Activated T-helper 1 cell treated with anti-CD3 and anti-CD28 coated beads, Interleukin-12 subunit alpha, Interleukin-12 subunit beta, Interleukin-2, Interleukin-4 antibody, amounts not matched to agents 30 ng/mL and 10 ng/mL and 1 ng/mL, durations not matched to agents 14 hours and 24 hours and 36 hours (primary cell): ENCODE measurements at regions not wholly inside any gene's neighbourhood (a gene's known extent, or its start where the extent isn't known, plus 50 kb on each side); places are given as distances from the start of the nearest gene placed in this dataset.

Experiments used
- DNase-seq: peaks from one replicate; pipeline ENCODE4 v3.0.0; 2021; ENCODE audit warnings: low spot score
- H3K27ac Mint-ChIP-seq: one replicate; pipeline ENCODE4 v1.8.0; 2021; ENCODE audit warnings: mild to moderate bottlenecking, mixed read lengths
- H3K27me3 Mint-ChIP-seq: one replicate; pipeline ENCODE4 v1.8.0; 2022; ENCODE audit warnings: mild to moderate bottlenecking, moderate library complexity, mixed read lengths; ENCODE audit not compliant: insufficient read depth
- H3K36me3 Mint-ChIP-seq: one replicate; pipeline ENCODE4 v1.8.0; 2021; ENCODE audit warnings: low read depth, mixed read lengths
- H3K4me1 Mint-ChIP-seq: one replicate; pipeline ENCODE4 v1.8.0; 2021; ENCODE audit warnings: low read depth, mixed read lengths
- H3K4me3 Mint-ChIP-seq: one replicate; pipeline ENCODE4 v1.8.0; 2021; ENCODE audit warnings: mild to moderate bottlenecking, moderate library complexity, mixed read lengths
- H3K9me3 Mint-ChIP-seq: one replicate; pipeline ENCODE4 v1.8.0; 2021; ENCODE audit warnings: mixed read lengths
- intact Hi-C: fragments of 100-400 bp; cut with micrococcal nuclease; formaldehyde crosslinking; loops from one replicate; pipeline ENCODE4 v1.15.1; 2024

DNA sequence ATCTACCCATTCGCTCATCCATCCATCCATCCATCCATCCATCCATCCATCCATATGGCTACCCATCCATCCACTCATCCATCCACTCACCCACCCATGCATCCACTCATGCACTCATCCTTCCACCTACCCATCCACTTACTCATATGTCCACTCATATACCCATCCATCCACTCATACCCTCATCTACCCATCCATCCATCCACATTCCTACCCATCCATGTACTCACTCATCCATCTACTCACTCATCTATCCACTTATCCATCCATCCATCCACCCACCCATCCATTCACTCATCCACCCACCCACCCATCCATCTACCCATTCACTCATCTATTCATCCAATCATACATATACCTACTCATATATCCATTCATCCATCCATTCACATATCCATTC lies 112.0 kb downstream of the RBFOX3 start:
- intact Hi-C loops, result no loop called here
- H3K27me3 Mint-ChIP-seq, result no peaks in the 10 kb centered on the region
- H3K36me3 Mint-ChIP-seq, result no peaks in the 10 kb centered on the region
- no peak for DNase-seq
- H3K4me1 Mint-ChIP-seq, result no peaks in the 10 kb centered on the region
- H3K9me3 Mint-ChIP-seq, result no peaks in the 10 kb centered on the region
- no peak overlapping the region for H3K4me3 Mint-ChIP-seq
- no peak overlapping the region for H3K27ac Mint-ChIP-seq

DNA sequence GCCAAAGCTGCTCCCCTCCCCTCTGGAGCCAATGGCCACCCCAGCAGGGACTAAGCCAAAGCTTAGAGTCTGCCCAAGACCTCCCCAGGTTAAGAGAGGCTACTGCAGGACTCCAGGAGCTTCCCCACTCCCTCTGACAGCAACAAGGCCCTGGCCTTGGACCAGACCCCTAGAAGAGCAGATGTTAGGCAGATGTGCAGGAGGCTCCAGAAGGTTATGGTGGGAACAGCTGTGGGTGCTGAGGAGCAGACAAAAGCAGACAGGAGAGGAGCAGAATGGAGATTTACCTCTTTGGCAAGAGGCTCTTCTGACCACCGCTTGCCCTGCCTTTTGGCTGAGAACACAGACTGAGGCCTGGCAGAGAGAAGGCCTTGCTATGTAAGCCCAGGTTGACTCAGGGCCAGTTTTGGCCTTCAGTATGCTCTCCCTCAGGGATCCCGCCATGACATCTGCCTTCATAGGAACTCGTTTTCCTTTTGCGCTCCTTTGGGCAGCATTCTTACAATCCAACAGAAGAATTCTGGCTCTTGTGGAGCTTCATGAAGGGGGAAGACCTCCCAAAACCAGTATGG lies 113.0 kb downstream of the RBFOX3 start:
- Mint-ChIP-seq H3K27ac (no peak overlapping the region), H3K4me1 (no peaks in the 10 kb centered on the region), H3K4me3 (no peak overlapping the region), H3K9me3 (peaks cover 3% of the 10 kb centered on the region), H3K36me3 (no peaks in the 10 kb centered on the region), H3K27me3 (no peaks in the 10 kb centered on the region)
- intact Hi-C loops, result no loop called here
- DNase-seq, result no peak

DNA sequence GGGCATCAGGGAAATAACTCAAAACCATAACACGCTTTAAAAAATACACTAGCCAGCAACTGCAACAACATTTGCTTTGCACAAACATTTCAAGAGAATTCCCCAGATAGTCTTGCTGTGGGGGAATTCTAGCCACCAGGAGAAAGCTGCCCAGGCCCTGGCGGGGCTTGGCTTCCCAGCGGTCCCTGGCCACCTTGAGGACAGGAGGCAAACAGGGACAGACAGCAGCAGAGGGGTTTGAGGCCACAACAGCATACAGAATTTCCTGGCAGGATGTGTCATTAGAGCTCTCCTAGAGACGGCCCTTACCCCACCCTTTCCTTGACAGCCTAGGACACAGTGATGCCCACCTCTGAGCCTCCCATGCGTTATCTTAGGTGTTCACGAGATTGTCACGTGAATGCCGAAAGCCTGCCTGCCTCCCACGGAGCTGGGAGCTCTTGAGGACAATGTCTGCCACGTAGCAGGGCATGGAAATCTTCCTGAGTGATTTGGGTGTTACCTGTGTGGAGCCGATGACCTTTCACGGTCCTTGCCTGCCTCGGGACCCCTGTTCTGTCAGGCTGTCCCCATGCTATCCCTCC lies 114.3 kb downstream of the RBFOX3 start:
- no peaks in the 10 kb centered on the region for H3K36me3 Mint-ChIP-seq
- no peak overlapping the region for H3K27ac Mint-ChIP-seq
- no peaks in the 10 kb centered on the region for H3K27me3 Mint-ChIP-seq
- no peaks in the 10 kb centered on the region for H3K4me1 Mint-ChIP-seq
- intact Hi-C loops, result no loop called here
- no peak for DNase-seq
- no peak overlapping the region for H3K4me3 Mint-ChIP-seq
- peaks cover 8% of the 10 kb centered on the region for H3K9me3 Mint-ChIP-seq

DNA sequence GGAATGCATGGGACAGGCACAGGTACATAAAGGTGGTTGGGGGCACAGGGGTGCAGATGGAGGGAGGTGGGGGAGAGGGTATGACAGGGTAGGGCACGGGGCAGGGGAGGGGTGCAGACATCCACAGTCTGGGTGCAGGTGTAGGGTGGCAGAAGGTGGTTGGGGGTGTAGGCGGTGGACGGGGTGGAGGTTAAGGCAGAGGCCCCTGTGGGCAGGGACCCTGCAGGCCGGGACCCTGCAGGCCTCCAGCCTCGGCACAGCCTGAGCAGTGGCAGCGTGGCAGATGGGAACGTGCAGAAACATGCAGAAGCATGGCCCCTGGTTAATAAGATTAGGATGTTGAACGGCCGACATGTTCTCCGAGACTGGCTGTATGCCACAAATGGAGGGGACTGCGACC lies 115.2 kb downstream of the RBFOX3 start:
- no peaks in the 10 kb centered on the region for H3K27me3 Mint-ChIP-seq
- intact Hi-C loops, result no loop called here
- H3K36me3 Mint-ChIP-seq, result no peaks in the 10 kb centered on the region
- H3K27ac Mint-ChIP-seq, result no peak overlapping the region
- H3K4me3 Mint-ChIP-seq, result no peak overlapping the region
- no peaks in the 10 kb centered on the region for H3K4me1 Mint-ChIP-seq
- DNase-seq, result no peak
- H3K9me3 Mint-ChIP-seq, result peaks cover 8% of the 10 kb centered on the region

DNA sequence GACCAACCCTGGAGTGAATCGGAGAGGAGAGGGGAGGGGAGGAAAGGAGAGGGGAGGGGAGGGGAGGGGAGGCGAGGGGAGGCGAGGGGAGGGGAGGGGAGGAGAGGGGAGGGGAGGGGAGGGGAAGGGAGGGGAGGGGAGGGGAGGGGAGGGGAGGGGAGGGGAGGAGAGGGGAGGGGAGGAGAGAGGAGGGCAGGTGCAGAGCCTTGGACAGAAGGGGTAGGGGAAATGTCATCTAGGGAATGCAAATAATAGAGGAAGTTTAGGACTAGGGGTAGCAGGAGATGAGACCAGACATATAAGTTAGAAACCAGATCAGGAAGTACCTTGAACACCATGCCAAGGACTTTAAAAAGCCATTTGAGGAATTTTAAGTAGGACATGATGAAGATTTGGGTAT lies 119.8 kb downstream of the RBFOX3 start:
- peaks cover 6% of the 10 kb centered on the region for H3K27me3 Mint-ChIP-seq
- no peak overlapping the region for H3K27ac Mint-ChIP-seq
- intact Hi-C loops, result no loop called here
- no peaks in the 10 kb centered on the region for H3K36me3 Mint-ChIP-seq
- no peak for DNase-seq
- no peak overlapping the region for H3K4me3 Mint-ChIP-seq
- H3K9me3 Mint-ChIP-seq, result peaks cover 8% of the 10 kb centered on the region
- no peaks in the 10 kb centered on the region for H3K4me1 Mint-ChIP-seq

DNA sequence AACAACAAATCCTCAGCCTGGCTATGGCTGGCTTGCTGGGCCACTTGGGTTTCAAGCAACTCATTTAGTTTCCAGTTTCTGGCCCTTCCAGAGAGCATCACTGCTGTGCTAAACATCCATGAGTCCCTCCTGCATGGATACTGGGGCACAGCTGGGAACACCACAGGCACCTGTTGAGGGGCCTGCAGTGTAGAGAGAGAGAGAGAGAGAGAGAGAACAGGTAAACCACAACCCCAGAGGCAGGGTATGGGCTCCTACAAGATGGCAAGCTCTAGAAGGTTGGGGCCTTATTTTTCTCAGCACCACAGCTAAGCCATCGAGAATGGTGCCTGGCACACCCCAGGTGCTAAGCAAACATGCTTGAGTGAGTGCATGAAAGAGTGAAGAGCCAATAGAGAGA lies 120.3 kb downstream of the RBFOX3 start:
- no peak overlapping the region for H3K27ac Mint-ChIP-seq
- no peak for DNase-seq
- H3K9me3 Mint-ChIP-seq, result peaks cover 8% of the 10 kb centered on the region
- H3K27me3 Mint-ChIP-seq, result peaks cover 7% of the 10 kb centered on the region
- no peaks in the 10 kb centered on the region for H3K36me3 Mint-ChIP-seq
- no peaks in the 10 kb centered on the region for H3K4me1 Mint-ChIP-seq
- intact Hi-C loops, result no loop called here
- H3K4me3 Mint-ChIP-seq, result no peak overlapping the region

DNA sequence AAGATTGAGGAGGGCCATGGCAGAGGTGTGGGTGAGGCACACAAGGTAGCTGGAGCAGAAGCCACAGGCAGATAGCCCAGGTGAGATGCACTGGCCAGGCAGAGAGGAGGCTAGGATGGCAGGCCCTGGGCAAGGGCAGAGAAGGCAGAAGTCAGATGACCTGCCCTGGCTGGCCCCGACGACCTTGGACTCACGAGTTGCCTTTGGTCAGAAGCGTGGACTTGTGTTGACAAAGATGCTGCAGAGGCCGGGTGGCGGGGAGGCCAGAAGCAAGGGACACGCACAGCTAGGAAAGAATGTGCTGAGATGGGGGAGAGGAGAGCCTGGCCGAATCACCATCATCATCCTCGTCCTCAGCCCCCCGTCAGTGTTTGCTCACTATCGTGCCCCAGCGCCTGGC lies 123.7 kb downstream of the RBFOX3 start:
- intact Hi-C loops, result no loop called here
- Mint-ChIP-seq H3K36me3 (no peaks in the 10 kb centered on the region), H3K9me3 (no peaks in the 10 kb centered on the region), H3K27ac (no peak overlapping the region), H3K4me3 (no peak overlapping the region), H3K4me1 (no peaks in the 10 kb centered on the region), H3K27me3 (peaks cover 17% of the 10 kb centered on the region)
- no peak for DNase-seq

DNA sequence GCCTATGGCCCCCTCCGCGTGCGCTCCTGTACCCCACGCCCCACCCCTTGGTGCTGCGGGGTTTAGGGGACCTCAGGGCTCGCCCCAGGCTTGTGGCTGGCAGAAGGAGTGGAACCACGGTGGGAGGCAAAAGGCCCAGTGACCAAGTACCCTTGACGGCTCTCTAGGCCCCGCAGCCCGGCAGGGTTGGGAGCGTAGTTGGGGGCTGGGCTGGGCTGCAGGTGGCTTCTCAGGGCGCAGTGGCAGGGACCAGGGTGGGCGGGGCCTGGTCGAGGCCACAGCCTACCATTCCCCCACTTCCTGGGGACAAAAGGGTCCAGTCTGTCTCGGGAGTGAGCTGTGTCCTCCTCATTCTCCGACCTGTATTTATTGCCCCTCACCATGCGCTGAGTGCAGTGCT lies 124.9 kb downstream of the RBFOX3 start:
- Mint-ChIP-seq H3K36me3 (no peaks in the 10 kb centered on the region), H3K27me3 (peaks cover 17% of the 10 kb centered on the region), H3K4me3 (no peak overlapping the region), H3K27ac (no peak overlapping the region), H3K4me1 (no peaks in the 10 kb centered on the region), H3K9me3 (no peaks in the 10 kb centered on the region)
- intact Hi-C loops, result no loop called here
- DNase-seq, result no peak

DNA sequence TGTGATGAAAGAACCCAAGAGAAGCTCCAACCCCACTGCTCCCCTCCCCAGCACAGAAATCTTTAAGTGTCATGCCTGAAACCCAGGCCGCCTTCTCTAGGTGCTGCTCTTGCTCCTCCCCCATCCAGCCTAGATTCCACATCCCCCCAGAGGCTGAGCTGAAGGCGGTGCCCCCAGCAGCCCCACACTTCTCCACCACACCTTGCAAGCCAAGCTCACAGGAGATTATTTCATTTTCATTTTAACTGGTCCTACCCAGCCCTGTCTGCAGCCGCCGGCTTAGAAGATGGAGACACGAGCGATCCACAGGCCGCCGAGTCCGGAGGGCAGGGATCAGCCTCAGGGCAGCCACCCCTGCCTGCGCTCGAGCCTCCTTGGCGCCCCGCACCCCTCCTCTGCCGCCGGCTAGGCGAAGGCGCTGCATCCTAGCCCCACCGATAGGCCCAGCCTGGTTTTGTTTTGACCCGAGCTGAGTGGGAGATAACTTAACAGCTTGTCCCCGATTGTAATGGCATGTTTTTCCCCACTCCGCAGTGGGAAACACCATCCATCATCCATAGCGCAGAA lies 125.3 kb downstream of the RBFOX3 start:
- no peak overlapping the region for H3K27ac Mint-ChIP-seq
- intact Hi-C loops, result no loop called here
- peaks cover 17% of the 10 kb centered on the region for H3K27me3 Mint-ChIP-seq
- DNase-seq, result no peak
- H3K4me3 Mint-ChIP-seq, result no peak overlapping the region
- H3K36me3 Mint-ChIP-seq, result no peaks in the 10 kb centered on the region
- H3K9me3 Mint-ChIP-seq, result no peaks in the 10 kb centered on the region
- no peaks in the 10 kb centered on the region for H3K4me1 Mint-ChIP-seq

DNA sequence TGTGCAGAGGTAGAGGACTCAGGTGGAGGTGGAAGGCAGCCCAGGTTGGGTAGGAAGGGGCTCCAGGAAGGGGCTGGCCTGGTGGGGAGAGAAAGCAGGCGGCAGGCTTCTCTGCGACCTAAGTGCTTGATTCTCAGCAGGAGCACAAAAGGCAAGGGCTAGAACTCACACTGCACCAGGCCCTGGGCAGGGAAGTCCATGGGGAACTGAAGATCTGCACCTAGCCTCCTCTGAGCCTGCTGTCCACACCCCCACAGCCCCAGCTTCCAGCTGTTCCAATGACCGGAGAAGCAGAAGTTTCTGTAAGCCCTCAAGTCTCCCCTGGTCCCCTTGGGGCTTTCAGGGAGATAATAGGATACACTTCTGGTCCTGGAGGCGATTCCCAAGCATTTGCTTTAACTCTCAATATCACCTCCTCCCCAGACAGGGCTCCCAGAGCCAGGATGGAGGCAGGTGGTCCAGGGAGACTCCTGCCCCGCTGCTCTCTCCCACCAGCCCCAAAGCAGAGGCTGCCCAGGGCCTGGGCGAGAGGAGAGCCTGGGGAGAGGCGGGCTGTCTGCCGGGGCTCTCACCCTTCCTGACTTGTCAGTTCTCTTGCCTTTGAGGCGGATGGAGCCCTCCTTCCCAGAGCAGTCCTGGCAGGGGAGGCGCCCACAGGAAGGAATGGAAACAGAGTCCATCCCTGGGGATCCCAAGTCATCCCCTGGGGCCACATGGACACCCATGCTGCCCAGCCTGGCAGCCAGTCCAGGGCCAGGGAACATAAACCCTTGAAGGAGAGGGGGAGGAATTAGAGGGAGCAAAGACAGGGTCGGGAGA lies 126.0 kb downstream of the RBFOX3 start:
- Mint-ChIP-seq H3K27me3 (peaks cover 16% of the 10 kb centered on the region), H3K27ac (no peak overlapping the region), H3K4me3 (no peak overlapping the region), H3K4me1 (no peaks in the 10 kb centered on the region), H3K36me3 (no peaks in the 10 kb centered on the region), H3K9me3 (no peaks in the 10 kb centered on the region)
- intact Hi-C loops, result no loop called here
- no peak for DNase-seq

DNA sequence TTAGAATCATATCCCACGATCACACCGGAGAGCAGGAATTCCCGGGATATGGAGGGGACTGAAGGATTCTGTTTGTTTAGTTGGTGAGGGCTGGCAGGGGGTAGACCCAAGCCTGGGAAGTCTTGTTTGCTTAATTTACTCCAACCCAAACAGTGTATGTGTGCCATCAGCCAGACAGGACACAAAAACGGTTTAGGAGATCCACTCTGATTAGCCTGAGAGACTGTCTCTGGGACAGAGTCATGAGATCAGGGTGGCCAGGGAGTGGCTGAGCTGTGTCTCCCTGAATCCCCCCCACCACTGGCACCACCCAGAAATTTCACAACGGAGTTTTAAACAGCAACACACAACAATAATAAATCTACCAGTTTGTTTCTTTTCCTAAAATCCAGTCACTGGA lies 127.0 kb downstream of the RBFOX3 start:
- peaks cover 13% of the 10 kb centered on the region for H3K27me3 Mint-ChIP-seq
- H3K4me3 Mint-ChIP-seq, result no peak overlapping the region
- DNase-seq, result no peak
- no peak overlapping the region for H3K27ac Mint-ChIP-seq
- H3K36me3 Mint-ChIP-seq, result no peaks in the 10 kb centered on the region
- intact Hi-C loops, result no loop called here
- no peaks in the 10 kb centered on the region for H3K9me3 Mint-ChIP-seq
- H3K4me1 Mint-ChIP-seq, result no peaks in the 10 kb centered on the region

DNA sequence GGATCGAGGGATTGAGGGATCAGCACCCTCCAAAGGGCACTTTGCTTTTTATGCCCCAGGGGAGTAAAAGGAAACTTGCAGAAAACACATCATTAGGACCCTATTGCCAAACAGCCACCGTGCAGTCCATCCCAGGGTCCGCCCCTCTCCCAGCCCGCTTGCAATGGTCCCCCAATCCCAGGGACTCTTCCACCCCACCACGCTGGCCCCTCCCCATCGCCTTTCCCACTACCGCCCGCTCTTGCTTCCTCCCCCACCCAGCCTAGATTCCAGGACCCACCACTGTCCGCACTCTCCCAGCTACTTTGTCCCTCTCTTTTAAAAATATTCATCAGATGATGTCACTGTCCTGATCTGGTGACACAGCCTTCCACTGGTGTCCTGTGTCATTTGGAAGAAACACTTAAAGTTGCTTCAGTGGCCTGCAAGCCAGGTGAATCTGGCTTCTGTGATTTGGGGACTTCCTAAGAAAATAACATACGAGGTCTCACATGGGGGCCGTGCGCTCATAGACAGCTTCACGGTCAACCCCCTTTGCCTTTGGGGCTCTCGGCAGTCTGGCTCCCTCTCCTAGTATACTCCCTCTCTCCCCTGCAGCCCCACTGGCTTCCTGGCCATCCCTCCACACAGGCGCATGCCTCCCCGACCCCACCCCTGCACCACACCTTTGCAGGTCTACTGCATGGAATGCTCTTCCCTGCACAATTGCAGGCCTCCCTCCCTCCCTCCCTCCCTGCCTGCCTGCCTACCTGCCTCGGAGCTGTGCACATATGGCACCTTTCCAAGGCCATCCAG lies 127.9 kb downstream of the RBFOX3 start:
- Mint-ChIP-seq H3K27ac (no peak overlapping the region), H3K27me3 (peaks cover 13% of the 10 kb centered on the region), H3K4me3 (no peak overlapping the region), H3K4me1 (no peaks in the 10 kb centered on the region), H3K9me3 (no peaks in the 10 kb centered on the region), H3K36me3 (no peaks in the 10 kb centered on the region)
- intact Hi-C loops, result no loop called here
- DNase-seq, result no peak

DNA sequence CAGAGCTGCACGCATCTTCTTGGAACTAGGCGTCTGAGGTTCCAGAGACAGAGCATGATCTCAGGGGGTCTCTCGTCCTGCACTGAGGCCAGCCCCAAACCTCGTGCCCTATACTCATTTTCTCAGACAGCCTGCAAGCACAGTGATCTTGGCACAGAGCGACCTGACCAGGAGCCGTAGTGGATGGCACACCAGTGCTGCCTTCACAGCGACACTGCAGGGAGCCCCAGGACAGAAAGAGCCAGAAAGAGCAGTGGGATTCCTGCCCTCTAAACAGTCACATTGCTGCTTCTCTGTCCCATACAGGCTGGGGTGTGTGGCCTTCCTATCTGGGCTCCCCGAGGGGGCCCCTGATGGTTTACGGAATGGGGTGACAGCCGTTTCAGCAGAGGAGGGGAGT lies 131.0 kb downstream of the RBFOX3 start:
- Mint-ChIP-seq H3K27ac (no peak overlapping the region), H3K4me3 (no peak overlapping the region), H3K4me1 (no peaks in the 10 kb centered on the region), H3K9me3 (no peaks in the 10 kb centered on the region), H3K27me3 (peaks cover 11% of the 10 kb centered on the region), H3K36me3 (no peaks in the 10 kb centered on the region)
- DNase-seq, result no peak
- intact Hi-C loops, result no loop called here
